ENCODE measurements at regions not wholly inside any gene's neighbourhood (a gene's known extent, or its start where the extent isn't known, plus 50 kb on each side); places are given as distances from the start of the nearest gene placed in this dataset.
"Not testable (repeated sequence)": the region's sequence is repeated elsewhere in the genome, so short reads cannot be mapped to it uniquely, and the experiment has no call there.

DNA sequence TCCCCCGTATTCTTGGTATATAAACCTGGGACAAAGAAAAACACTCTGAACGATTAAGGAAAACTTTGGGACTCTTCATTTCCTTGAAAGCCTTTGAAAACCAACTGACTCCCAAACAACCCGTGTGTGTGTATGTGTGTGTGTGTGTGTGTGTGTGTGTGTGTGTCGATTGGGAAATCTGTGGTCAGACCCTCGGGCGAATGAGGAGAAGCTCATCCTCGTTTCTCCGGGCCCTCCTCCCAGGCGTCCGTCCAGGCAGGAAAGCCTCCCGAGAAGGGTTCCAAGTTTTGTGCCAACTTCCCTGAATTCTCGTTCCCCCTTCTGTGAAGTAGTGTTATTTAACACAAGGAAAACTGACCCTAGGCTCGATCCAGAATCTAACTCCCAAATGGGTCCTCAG, 4411.6 kb upstream of the TPTE start:
- H3K27ac ChIP-seq (ENCODE audit: low read depth in 2 of 2, low read length in 2 of 2); H3K36me3 ChIP-seq (ENCODE audit: control insufficient read depth in 2 of 3, insufficient read depth in 3 of 3, low read length in 3 of 3); H3K9me3 ChIP-seq (ENCODE audit: control insufficient read depth in 2 of 3, insufficient read depth in 1 of 3, low read length in 3 of 3); H3K4me1 ChIP-seq (ENCODE audit: control insufficient read depth in 2 of 3, insufficient read depth in 2 of 3, low read depth in 1 of 3, low read length in 3 of 3); H3K9ac ChIP-seq (ENCODE audit: low read length in 3 of 3); H3K27me3 ChIP-seq (ENCODE audit: control insufficient read depth, insufficient read depth, low read length); FAIRE-seq; intact Hi-C loops (cut with DNase I); H3K4me3 ChIP-seq (ENCODE audit: low read length in 3 of 3): not testable (repeated sequence)
- DNase-seq, result peak in 4 of 5 donors; percentile 8 to 72 (median 16)

DNA sequence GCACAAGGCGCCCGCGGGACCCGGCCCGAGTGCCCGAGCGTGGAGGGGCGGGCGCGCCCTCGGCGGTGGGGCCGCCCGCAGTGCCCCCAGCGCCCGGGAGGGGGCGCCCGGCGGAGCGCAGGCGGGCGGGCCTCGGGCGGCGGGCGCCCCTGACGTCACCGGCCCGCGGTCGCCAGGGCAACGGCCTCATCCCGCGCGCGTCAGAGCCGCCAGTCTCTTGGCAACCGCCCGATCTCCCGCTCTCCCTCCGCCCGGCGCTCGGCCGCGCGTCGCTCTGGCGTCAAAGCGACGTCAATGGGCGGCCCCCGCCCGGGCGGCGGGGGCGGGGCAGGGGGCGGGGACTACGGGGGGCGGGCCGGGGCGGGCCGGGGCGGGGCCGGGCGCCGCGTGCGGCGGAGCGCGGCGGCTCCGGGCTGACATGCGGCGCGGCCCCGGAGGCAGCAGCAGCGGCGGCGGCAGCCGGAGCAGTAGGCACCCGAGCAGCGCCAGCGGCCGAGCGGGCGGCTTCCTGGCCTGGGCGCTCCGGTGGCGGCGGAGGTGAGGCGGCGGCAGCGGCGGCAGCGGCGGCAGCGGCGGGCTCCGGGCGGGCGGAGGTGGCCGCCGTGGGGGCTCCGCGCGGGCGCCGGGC, 4410.6 kb upstream of the TPTE start:
- DNase-seq; H3K27ac ChIP-seq (ENCODE audit: low read depth in 2 of 2, low read length in 2 of 2); intact Hi-C loops (cut with DNase I); H3K36me3 ChIP-seq (ENCODE audit: control insufficient read depth in 2 of 3, insufficient read depth in 3 of 3, low read length in 3 of 3); H3K4me3 ChIP-seq (ENCODE audit: low read length in 3 of 3); H3K9ac ChIP-seq (ENCODE audit: low read length in 3 of 3); H3K9me3 ChIP-seq (ENCODE audit: control insufficient read depth in 2 of 3, insufficient read depth in 1 of 3, low read length in 3 of 3); FAIRE-seq; H3K4me1 ChIP-seq (ENCODE audit: control insufficient read depth in 2 of 3, insufficient read depth in 2 of 3, low read depth in 1 of 3, low read length in 3 of 3); H3K27me3 ChIP-seq (ENCODE audit: control insufficient read depth, insufficient read depth, low read length): not testable (repeated sequence)

DNA sequence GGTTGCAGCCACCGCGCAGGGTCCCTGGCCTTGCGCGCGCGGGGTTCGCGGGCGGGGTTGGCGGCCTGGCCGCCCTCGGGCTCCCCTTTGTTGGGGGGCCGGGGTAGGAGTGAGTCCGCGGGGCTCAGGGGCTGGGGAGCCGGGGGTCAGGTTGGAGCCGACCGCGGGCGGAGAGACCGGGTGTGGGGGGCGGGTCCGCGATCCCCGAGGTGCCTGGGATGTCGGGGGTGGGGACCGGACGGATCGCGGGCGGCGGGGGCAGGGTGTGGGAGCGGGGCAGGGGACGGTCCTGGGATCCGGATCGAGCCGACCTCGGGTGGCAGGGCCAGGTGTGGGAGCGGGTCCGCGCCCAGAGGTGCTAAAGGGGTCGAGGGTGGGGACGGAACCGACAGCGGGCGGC, 4410.0 kb upstream of the TPTE start:
- H3K27me3 ChIP-seq (ENCODE audit: control insufficient read depth, insufficient read depth, low read length); H3K9me3 ChIP-seq (ENCODE audit: control insufficient read depth in 2 of 3, insufficient read depth in 1 of 3, low read length in 3 of 3); H3K9ac ChIP-seq (ENCODE audit: low read length in 3 of 3); FAIRE-seq; intact Hi-C loops (cut with DNase I); H3K4me1 ChIP-seq (ENCODE audit: control insufficient read depth in 2 of 3, insufficient read depth in 2 of 3, low read depth in 1 of 3, low read length in 3 of 3); H3K27ac ChIP-seq (ENCODE audit: low read depth in 2 of 2, low read length in 2 of 2); H3K36me3 ChIP-seq (ENCODE audit: control insufficient read depth in 2 of 3, insufficient read depth in 3 of 3, low read length in 3 of 3); H3K4me3 ChIP-seq (ENCODE audit: low read length in 3 of 3): not testable (repeated sequence)
- DNase-seq, result peak in 1 of 5 donors; percentile 77

DNA sequence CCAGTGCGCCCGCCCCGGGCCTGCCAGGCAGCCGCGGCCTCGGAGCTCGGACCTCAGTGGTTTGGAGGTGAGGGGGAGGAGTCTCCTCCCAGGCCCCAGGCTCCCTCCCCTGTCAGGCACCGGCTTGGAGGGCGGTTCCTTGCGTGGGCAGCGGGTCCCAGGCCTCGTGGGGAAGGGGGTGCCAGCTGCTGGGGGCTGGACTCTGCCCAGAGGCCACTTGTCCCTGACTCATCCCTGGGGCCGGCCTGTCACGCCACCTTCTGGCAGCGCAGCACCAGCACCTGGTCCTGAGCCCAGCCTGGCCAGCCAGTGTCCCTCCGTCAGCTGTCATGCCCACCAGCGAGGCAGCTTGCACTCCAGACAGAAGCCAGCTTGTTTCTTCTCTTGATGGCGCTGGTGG, 4403.0 kb upstream of the TPTE start:
- H3K27ac ChIP-seq (ENCODE audit: low read depth in 2 of 2, low read length in 2 of 2); H3K9me3 ChIP-seq (ENCODE audit: control insufficient read depth in 2 of 3, insufficient read depth in 1 of 3, low read length in 3 of 3); intact Hi-C loops (cut with DNase I); H3K27me3 ChIP-seq (ENCODE audit: control insufficient read depth, insufficient read depth, low read length); FAIRE-seq; H3K9ac ChIP-seq (ENCODE audit: low read length in 3 of 3); H3K4me1 ChIP-seq (ENCODE audit: control insufficient read depth in 2 of 3, insufficient read depth in 2 of 3, low read depth in 1 of 3, low read length in 3 of 3); H3K4me3 ChIP-seq (ENCODE audit: low read length in 3 of 3); H3K36me3 ChIP-seq (ENCODE audit: control insufficient read depth in 2 of 3, insufficient read depth in 3 of 3, low read length in 3 of 3): not testable (repeated sequence)
- peak in 1 of 5 donors; percentile 23 for DNase-seq

DNA sequence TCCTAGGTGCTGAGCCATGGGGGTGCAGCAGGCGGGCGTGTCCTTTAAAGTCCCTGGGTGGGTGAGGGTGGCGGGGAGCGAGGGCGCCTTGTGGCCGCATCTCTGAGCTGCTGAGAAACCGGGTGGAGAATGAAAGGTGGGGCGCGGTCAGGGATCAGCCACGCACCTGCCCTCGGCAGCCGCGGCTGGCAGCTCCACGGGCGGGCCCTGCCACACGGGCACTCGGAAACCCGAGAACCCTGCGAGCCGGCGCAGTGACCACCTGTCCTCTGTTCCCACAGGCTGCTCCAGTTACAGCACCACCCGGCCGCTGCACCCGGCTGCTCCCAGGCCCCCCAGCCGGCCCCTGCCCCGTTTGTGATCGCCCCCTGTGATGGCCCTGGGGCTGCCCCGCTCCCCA, 4400.5 kb upstream of the TPTE start:
- H3K9me3 ChIP-seq (ENCODE audit: control insufficient read depth in 2 of 3, insufficient read depth in 1 of 3, low read length in 3 of 3); H3K4me1 ChIP-seq (ENCODE audit: control insufficient read depth in 2 of 3, insufficient read depth in 2 of 3, low read depth in 1 of 3, low read length in 3 of 3); FAIRE-seq; H3K27ac ChIP-seq (ENCODE audit: low read depth in 2 of 2, low read length in 2 of 2); H3K27me3 ChIP-seq (ENCODE audit: control insufficient read depth, insufficient read depth, low read length); H3K4me3 ChIP-seq (ENCODE audit: low read length in 3 of 3); intact Hi-C loops (cut with DNase I); H3K36me3 ChIP-seq (ENCODE audit: control insufficient read depth in 2 of 3, insufficient read depth in 3 of 3, low read length in 3 of 3); H3K9ac ChIP-seq (ENCODE audit: low read length in 3 of 3): not testable (repeated sequence)
- peak in 1 of 5 donors; percentile 44 for DNase-seq

DNA sequence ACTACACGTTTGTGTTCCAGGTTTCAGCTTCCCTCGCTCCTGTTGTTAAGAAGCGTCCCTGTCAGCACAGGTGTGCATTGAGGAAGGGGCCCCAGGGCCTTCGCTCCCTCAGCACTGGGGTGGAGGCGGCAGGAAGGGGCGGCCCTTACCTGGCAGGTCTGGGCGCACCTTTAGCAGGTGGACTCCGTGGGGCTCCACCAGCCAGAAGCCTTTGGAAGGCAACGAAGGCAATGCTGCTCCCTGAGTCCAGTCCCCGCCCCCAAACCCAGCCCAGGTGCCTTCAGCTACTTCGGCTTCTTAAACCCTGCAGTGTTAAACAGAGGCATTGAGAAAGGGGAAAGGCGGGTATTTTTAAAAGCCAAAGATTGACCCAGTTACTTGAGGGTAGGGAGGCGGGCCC, 4398.8 kb upstream of the TPTE start:
- H3K27ac ChIP-seq (ENCODE audit: low read depth in 2 of 2, low read length in 2 of 2); DNase-seq; H3K4me3 ChIP-seq (ENCODE audit: low read length in 3 of 3); H3K9me3 ChIP-seq (ENCODE audit: control insufficient read depth in 2 of 3, insufficient read depth in 1 of 3, low read length in 3 of 3); FAIRE-seq; H3K27me3 ChIP-seq (ENCODE audit: control insufficient read depth, insufficient read depth, low read length); H3K36me3 ChIP-seq (ENCODE audit: control insufficient read depth in 2 of 3, insufficient read depth in 3 of 3, low read length in 3 of 3); H3K4me1 ChIP-seq (ENCODE audit: control insufficient read depth in 2 of 3, insufficient read depth in 2 of 3, low read depth in 1 of 3, low read length in 3 of 3); intact Hi-C loops (cut with DNase I); H3K9ac ChIP-seq (ENCODE audit: low read length in 3 of 3): not testable (repeated sequence)

DNA sequence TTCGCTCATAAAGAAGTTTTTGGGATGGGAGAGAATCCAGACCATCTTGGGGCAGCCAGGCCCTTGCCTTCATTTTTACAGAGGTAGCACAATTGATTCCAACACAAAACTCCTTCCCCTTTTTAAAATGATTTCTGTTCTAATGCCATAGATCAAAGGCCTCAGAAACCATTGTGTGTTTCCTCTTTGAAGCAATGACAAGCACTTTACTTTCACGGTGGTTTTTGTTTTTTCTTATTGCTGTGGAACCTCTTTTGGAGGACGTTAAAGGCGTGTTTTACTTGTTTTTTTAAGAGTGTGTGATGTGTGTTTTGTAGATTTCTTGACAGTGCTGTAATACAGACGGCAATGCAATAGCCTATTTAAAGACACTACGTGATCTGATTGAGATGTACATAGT, 4398.2 kb upstream of the TPTE start:
- H3K36me3 ChIP-seq (ENCODE audit: control insufficient read depth in 2 of 3, insufficient read depth in 3 of 3, low read length in 3 of 3); H3K9me3 ChIP-seq (ENCODE audit: control insufficient read depth in 2 of 3, insufficient read depth in 1 of 3, low read length in 3 of 3); H3K4me3 ChIP-seq (ENCODE audit: low read length in 3 of 3); H3K27me3 ChIP-seq (ENCODE audit: control insufficient read depth, insufficient read depth, low read length); H3K4me1 ChIP-seq (ENCODE audit: control insufficient read depth in 2 of 3, insufficient read depth in 2 of 3, low read depth in 1 of 3, low read length in 3 of 3); H3K27ac ChIP-seq (ENCODE audit: low read depth in 2 of 2, low read length in 2 of 2); DNase-seq; intact Hi-C loops (cut with DNase I); FAIRE-seq; H3K9ac ChIP-seq (ENCODE audit: low read length in 3 of 3): not testable (repeated sequence)

DNA sequence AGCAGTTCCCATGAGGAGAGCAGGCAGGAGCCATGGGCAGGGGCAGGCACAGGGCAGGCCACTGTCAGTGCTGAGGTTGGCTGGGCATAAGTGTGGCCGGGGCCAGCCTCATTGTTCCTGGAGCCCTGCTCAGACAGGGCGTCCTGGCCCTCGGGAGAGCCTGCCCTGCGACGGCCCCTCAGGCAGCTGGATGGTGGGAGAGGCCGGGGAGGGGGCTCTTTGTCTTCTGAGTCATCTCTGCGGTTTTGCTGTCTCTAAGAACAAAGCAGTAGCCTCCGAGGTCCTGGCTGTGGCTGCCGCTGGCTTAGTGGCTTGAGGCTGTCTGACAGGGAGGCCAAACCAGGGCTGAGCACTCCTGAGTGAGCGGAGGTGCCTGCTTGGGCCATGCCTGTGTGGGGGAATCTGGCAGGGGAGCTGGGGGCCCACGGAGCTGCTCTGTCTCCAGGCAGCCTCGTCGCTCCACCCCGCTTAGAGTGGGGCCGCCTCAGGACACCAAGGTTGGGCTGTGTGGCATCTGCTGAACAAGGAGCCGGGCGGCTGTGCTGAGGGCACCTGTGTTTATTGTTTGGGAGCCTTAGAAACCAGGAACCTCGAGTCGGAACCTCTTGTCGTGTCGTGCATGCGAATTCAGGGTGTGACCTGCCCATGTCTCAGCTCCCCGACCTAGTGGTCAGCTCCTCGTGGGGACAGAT, 4395.7 kb upstream of the TPTE start:
- H3K9me3 ChIP-seq (ENCODE audit: control insufficient read depth in 2 of 3, insufficient read depth in 1 of 3, low read length in 3 of 3); H3K4me1 ChIP-seq (ENCODE audit: control insufficient read depth in 2 of 3, insufficient read depth in 2 of 3, low read depth in 1 of 3, low read length in 3 of 3); FAIRE-seq; H3K4me3 ChIP-seq (ENCODE audit: low read length in 3 of 3); H3K27ac ChIP-seq (ENCODE audit: low read depth in 2 of 2, low read length in 2 of 2); intact Hi-C loops (cut with DNase I); H3K27me3 ChIP-seq (ENCODE audit: control insufficient read depth, insufficient read depth, low read length); H3K9ac ChIP-seq (ENCODE audit: low read length in 3 of 3); H3K36me3 ChIP-seq (ENCODE audit: control insufficient read depth in 2 of 3, insufficient read depth in 3 of 3, low read length in 3 of 3): not testable (repeated sequence)
- DNase-seq, result peak in 4 of 5 donors; percentile 0 to 48 (median 18)
